ENCODE measurements at regions not wholly inside any gene's neighbourhood (a gene's known extent, or its start where the extent isn't known, plus 50 kb on each side); places are given as distances from the start of the nearest gene placed in this dataset.

DNA sequence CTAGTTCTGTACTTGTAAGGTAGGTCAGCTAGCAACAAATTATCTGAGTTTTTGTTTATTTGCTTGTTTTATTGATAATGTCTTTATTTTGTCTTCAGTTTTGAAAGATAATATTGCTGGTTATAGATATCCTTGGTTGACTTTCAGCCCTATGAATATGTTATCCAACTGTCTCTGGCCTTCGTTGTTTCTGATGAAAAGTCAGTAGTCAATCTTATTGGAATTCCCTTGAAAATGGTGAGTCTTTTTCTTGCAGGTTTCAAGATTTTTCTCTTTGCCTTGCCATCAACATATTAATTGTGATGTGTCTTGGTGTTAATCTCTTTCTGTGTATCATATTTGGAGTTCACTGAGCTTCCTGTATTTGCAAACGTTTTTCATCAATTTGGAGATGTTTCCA is 113.1 kb upstream of the NEIL3 start:
- no peak overlapping the region for H3K4me3 ChIP-seq (ENCODE audit: low read depth, low read length)
- DNase-seq (ENCODE audit: low read depth): no peak

DNA sequence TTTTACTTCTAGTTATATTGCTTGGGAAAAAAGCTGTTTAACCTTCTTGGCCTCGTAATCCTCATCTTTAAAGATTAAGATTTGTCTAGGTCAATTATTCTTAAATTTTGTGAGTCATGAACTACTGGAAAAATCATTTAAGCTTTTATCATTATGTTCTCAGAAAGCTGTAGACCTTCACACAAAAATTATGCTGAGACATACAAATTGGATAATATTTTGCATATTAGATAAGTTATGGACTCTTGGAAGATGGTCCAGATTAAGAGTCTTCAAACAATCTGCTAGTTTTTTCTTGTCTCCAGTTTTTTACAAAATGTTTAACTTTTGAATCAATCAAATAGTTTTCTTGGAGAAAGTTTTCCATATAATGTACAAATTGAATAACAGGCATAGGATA is 108.1 kb upstream of the NEIL3 start:
- DNase-seq (ENCODE audit: low read depth): no peak
- H3K4me3 ChIP-seq (ENCODE audit: low read depth, low read length): no peak overlapping the region

- no peak for DNase-seq (ENCODE audit: low read depth)
- H3K4me3 ChIP-seq (ENCODE audit: low read depth, low read length): no peak overlapping the region
These were observed 105.5 kb upstream of the NEIL3 start for GRCh38 chr4:177204126-177204525.

- DNase-seq (ENCODE audit: low read depth): no peak
These were observed 94.7 kb upstream of the NEIL3 start for GRCh38 chr4:177214935-177215334.

GRCh38 chr4:177220376-177220775 is 89.3 kb upstream of the NEIL3 start:
- H3K4me3 ChIP-seq (ENCODE audit: low read depth, low read length): no peak overlapping the region
- peak; percentile 51 for DNase-seq (ENCODE audit: low read depth)

More at GRCh38 chr4:177214935-177215334, 94.7 kb upstream of the NEIL3 start:
- H3K4me3 ChIP-seq (ENCODE audit: low read depth, low read length): no peak overlapping the region

DNA sequence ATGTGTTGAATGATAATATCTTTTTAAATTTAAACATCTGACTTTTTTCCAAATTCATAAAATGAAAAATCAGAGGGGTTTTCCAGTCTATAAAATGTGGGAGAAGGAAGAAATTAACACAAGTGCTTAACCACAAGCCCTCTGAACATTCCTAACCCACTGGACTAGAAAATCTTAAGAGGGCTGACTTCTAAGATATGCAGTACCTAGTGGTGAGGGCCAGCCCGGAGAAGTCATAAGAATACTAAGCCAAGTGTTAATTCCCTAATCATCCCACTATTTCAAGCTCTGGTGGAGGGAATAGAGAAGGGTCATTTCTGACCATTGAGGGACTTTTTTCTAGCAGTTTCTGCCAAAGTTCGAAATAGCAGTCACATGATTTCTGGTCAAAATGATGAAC is 86.9 kb upstream of the NEIL3 start:
- DNase-seq (ENCODE audit: low read depth): no peak

DNA sequence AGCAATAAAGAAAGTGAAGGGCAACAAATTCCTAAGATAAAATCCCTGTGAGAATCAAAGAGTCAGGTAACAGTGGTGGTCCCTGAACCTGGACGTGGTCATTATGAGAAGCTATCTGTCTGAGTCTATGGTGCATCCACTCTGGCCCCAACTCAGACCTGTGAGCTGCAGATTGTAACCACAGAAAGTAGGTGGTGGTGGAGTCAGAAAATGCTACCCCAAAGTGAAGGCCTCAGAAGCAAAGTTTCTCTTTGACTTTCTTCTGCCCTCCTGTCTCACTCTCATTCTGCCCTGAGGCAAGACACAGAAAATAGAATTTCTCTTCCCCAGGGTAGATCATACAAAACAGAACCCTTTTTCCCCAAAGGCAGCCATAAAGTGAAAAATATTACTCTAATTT is 84.1 kb upstream of the NEIL3 start:
- H3K4me3 ChIP-seq (ENCODE audit: low read depth, low read length): no peak overlapping the region
- no peak for DNase-seq (ENCODE audit: low read depth)

More for the DNA sequence above, 86.9 kb upstream of the NEIL3 start:
- H3K4me3 ChIP-seq (ENCODE audit: low read depth, low read length): no peak overlapping the region

- H3K4me3 ChIP-seq (ENCODE audit: low read depth, low read length): no peak overlapping the region
- DNase-seq (ENCODE audit: low read depth): no peak
These were observed 82.0 kb upstream of the NEIL3 start for GRCh38 chr4:177227636-177228035.

DNA sequence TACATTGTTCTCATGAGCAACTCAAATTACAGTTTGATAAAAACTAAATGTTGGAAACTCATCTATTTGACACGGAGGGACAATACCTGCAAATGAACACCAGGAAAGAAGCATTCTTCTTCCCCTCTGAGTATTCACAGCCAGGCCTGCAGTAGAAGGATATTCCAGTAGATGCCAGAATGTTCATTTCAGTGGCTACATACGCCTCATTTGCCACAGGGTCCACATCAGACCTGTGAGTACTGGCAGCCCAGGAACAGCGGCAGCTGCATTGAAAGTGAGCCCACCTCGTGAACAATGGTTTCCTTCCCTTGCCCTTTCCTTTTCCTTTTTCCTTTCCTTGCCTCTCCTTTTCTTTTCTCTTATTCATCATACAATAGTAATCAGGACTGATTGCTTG is 81.1 kb upstream of the NEIL3 start:
- no peak for DNase-seq (ENCODE audit: low read depth)
- no peak overlapping the region for H3K4me3 ChIP-seq (ENCODE audit: low read depth, low read length)

DNA sequence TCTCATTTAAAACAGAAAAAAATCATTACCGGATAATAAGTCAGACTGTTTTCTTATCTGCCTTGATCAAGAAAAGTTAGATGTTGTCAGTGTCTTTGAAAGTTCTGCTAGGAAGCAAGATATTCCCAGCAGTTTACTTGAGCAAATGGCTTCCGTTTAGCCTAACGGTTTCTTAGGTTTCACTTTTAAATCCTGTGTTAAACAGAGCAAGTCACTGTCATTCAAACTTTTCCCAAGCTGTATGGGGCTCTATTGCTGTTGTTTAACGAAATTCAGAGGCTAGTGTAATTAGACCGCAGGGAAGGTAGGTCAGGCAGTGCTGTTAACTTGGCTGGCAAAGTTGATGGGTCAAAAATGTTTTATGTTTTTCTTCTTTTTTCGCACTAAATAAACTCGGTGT is 80.3 kb upstream of the NEIL3 start:
- peak overlapping the region; percentile 35 for H3K4me3 ChIP-seq (ENCODE audit: low read depth, low read length)
- peak; percentile 1 for DNase-seq (ENCODE audit: low read depth)

- H3K4me3 ChIP-seq (ENCODE audit: low read depth, low read length): no peak overlapping the region
- no peak for DNase-seq (ENCODE audit: low read depth)
These were observed 77.2 kb upstream of the NEIL3 start for GRCh38 chr4:177232473-177232872.

DNA sequence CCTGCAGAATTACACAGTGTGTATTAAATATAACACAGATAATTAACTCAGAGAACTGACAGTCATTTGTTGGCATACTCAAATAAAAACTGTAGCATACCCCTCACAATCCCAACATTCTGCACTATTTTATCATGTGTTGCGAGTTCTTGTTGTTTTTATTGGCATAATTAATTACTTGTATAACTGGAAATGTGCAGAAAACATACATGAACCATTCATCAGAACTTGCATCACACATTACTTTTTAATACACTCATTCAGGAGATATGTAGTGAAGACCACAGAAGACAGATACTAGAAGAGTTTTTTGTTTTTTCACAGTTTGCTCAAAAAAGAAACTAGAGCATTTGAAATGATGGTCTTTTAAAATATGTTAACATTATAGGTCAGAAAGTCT is 74.6 kb upstream of the NEIL3 start:
- no peak overlapping the region for H3K4me3 ChIP-seq (ENCODE audit: low read depth, low read length)
- DNase-seq (ENCODE audit: low read depth): peak; percentile 71

GRCh38 chr4:177236886-177237285 is 72.8 kb upstream of the NEIL3 start:
- DNase-seq (ENCODE audit: low read depth): no peak
- no peak overlapping the region for H3K4me3 ChIP-seq (ENCODE audit: low read depth, low read length)

DNA sequence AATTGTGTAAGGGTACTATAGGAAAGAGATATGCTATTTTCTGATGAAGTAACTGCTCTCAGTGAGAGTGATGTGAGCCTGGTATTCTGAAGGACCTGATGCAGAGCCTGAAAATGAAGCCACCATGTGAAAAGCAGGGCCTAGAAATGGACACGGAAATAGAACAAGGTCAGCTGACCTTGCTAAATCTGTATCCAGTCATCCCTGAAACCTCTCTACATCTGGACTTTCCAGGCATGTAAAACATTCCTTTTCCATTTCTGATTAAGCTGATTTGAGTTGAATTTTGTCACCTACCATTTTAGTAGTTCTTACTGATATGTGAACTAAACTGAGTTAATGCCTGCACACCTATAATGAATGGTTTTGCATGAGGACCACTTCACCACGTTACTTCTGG is 72.4 kb upstream of the NEIL3 start:
- no peak overlapping the region for H3K4me3 ChIP-seq (ENCODE audit: low read depth, low read length)
- DNase-seq (ENCODE audit: low read depth): no peak

- no peak overlapping the region for H3K4me3 ChIP-seq (ENCODE audit: low read depth, low read length)
- DNase-seq (ENCODE audit: low read depth): no peak
These were observed 70.2 kb upstream of the NEIL3 start for GRCh38 chr4:177239477-177239876.

DNA sequence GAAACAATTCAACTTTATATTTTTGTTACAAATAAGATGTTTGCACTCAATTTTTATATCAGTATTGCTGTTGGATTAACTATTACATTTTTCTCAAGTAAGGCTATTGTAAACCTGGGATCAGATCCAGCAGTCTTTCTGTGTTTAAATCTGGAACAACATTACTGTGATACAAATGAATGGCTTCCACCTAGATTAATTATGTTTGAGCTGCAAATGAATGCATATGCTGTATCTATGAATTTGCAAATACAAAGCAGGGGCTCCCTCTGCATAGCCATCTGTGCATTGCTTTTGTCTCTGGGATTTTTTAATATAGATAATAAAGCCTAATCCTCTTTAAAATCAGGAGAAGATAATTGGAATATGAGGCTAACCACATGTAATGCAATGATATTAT is 69.8 kb upstream of the NEIL3 start:
- DNase-seq (ENCODE audit: low read depth): no peak
- no peak overlapping the region for H3K4me3 ChIP-seq (ENCODE audit: low read depth, low read length)

DNA sequence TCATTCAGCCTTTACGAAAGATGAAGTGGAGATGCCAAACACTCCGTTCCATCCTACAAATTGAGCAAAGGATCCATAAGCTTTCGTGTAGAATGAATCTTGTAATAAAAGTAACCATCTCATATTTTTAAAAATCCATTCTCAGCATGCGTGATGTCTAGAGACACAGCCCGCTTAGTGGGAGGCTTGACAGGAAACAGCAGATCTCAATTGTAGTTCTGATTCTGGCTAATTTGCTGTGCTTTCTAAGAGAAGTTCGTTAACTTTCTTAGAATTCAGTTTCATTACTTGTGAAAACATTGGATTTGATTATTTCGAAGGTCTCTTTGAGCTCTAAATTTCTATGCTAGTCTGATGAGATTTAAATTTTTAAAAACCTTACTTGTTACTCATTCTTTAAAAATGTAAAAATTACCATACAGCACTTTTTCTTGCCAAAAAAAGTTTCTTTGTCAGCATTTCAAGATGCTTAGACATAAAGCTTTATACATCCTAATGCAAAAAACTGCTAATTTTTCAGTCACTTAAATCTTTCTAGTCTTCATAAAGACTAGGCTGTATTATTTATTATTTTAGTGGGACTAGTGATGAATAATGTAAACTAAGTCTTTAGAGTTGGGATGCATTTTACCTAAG is 66.9 kb upstream of the NEIL3 start:
- H3K4me3 ChIP-seq (ENCODE audit: low read depth, low read length): no peak overlapping the region
- no peak for DNase-seq (ENCODE audit: low read depth)

GRCh38 chr4:177246641-177247584 is 62.8 kb upstream of the NEIL3 start:
- no peak overlapping the region for H3K4me3 ChIP-seq (ENCODE audit: low read depth, low read length)
- DNase-seq (ENCODE audit: low read depth): no peak

DNA sequence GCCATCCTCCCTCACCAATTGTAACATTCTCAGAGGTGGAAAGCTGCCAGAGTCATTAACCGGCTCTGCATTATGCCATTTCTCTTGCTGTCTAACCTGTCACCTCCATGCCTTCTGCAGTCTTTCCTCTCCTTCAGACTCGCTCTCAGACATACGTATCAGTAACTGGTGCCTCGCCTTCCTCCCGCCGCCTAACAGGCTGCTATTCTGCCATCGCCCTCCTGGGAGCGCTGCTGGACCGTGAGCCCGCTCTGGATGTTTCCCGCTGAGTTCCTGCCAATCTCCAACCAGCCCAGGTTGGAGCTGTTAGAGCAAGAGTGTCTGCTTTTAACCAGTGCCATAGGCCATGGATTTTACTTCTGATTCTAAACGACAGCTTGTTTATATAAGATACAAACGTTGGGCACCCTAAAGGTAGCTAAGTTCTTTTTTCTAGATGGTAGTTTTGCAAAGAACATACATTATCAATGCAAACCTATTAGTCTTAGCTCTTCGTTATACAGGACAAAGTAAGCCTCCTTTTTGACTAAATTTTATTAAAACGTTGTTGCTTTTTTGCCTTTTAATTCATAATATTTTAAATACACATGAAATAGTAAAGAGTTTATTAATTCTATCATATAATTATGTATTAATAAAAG is 59.5 kb upstream of the NEIL3 start:
- no peak for DNase-seq (ENCODE audit: low read depth)
- H3K4me3 ChIP-seq (ENCODE audit: low read depth, low read length): no peak overlapping the region

GRCh38 chr4:177251237-177251636 is 58.4 kb upstream of the NEIL3 start:
- no peak for DNase-seq (ENCODE audit: low read depth)
- no peak overlapping the region for H3K4me3 ChIP-seq (ENCODE audit: low read depth, low read length)
